ENCODE measurements at regions not wholly inside any gene's neighbourhood (a gene's known extent, or its start where the extent isn't known, plus 50 kb on each side); places are given as distances from the start of the nearest gene placed in this dataset.

DNA sequence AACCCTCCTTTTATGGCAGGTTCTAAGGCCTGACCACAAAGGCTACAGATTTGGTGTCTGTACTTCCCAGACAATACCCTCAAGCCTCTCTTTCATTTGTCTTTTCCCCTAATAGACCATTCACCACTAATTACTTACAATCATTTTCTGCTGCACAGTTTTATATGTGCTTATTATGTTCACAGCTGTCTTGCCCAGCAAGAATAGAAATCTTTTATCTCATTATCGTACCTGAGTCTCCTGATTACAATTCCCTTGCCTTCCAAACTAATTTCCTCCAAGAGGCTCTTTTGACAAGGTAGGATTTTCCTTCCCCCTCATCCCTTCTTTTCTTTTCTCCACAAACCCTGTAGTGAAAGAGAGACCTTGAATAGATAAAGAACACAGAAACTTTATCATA, 352.5 kb upstream of the FMR1 start:
- no peak overlapping the region for H3K9ac ChIP-seq
- no peak for TF ChIP-seq Cebpa-rat (IDR thresholded peaks at IDR 0.05)

DNA sequence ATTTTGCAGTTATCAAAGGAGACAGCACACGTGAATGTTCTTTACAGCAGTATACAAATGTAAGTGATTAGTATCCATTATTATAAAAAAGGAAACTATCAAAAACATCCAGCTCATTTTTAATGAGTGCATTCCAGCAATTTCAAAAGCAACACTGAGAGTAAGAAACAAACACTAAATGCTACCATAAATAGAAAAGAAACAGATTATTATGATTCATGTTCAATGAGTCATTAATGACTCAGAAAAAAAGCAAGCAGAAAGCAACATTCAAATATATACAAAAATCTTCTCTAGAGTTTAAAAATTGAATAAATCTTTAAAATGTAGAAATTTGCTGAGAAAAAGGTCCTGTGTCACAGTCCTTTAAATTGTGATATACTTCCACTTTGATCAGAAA, 346.5 kb upstream of the FMR1 start:
- no peak for TF ChIP-seq Cebpa-rat (IDR thresholded peaks at IDR 0.05)

More for the DNA sequence above, 352.5 kb upstream of the FMR1 start:
- Histone ChIP-seq H3K27ac (no peak overlapping the region), H3K4me1 (no peaks in the 10 kb centered on the region), H3K4me3 (no peak overlapping the region), H3K9me3 (no peaks in the 10 kb centered on the region), H3K27me3 (peaks cover 47% of the 10 kb centered on the region; the same call in 1 of the 2 replicates), H3K4me2 (no peak overlapping the region), H3K36me3 (no peaks in the 10 kb centered on the region), H4K20me1 (no peaks in the 10 kb centered on the region)

DNA sequence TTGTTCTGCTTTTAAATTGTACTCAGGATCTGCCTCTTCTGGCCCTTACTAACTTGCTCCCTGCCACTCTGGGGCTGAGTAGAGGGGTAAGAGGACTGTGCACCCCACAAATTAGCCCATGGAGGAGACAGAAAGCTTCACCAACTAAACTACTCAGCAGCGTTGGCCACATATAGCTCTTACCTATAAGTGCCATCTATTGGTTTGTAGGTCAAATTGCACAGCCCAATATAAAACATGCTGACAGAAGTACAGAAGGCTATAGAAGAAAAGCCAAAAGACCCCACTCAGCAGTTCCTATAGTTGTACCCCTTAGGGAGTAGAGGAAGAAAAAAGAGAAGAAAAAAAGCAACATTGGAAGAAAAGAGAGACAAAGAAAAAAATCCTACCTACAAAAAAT, 341.2 kb upstream of the FMR1 start:
- no peak for TF ChIP-seq Cebpa-rat (IDR thresholded peaks at IDR 0.05)
- no peaks in the 10 kb centered on the region for H3K36me3 ChIP-seq
- H3K4me1 ChIP-seq = no peaks in the 10 kb centered on the region
- H3K4me3 ChIP-seq = no peak overlapping the region
- H3K27ac ChIP-seq = no peak overlapping the region
- no peaks in the 10 kb centered on the region for H3K9me3 ChIP-seq
- H3K9ac ChIP-seq = no peak overlapping the region
- H3K27me3 ChIP-seq = peaks cover 56% of the 10 kb centered on the region
- no peaks in the 10 kb centered on the region for H4K20me1 ChIP-seq
- H3K4me2 ChIP-seq = no peak overlapping the region

More for the DNA sequence above, 346.5 kb upstream of the FMR1 start:
- Histone ChIP-seq H4K20me1 (no peaks in the 10 kb centered on the region), H3K9ac (no peak overlapping the region), H3K4me3 (no peak overlapping the region), H3K27me3 (peaks cover 29% of the 10 kb centered on the region), H3K9me3 (no peaks in the 10 kb centered on the region), H3K4me1 (no peaks in the 10 kb centered on the region), H3K4me2 (no peak overlapping the region), H3K36me3 (no peaks in the 10 kb centered on the region), H3K27ac (no peak overlapping the region)

- no peak overlapping the region for H3K27ac ChIP-seq
- TF ChIP-seq Cebpa-rat (IDR thresholded peaks at IDR 0.05) = no peak
- peaks cover 49% of the 10 kb centered on the region for H3K27me3 ChIP-seq
- H3K4me1 ChIP-seq = no peaks in the 10 kb centered on the region
- H4K20me1 ChIP-seq = no peaks in the 10 kb centered on the region
- no peaks in the 10 kb centered on the region for H3K36me3 ChIP-seq
- no peak overlapping the region for H3K4me3 ChIP-seq
- H3K4me2 ChIP-seq = no peak overlapping the region
- H3K9me3 ChIP-seq = no peaks in the 10 kb centered on the region
- H3K9ac ChIP-seq = no peak overlapping the region
Observed at GRCh38 chrX:147573266-147573665, 338.5 kb upstream of the FMR1 start.

GRCh38 chrX:147602176-147602696, 309.5 kb upstream of the FMR1 start:
- H3K4me3 ChIP-seq = no peak overlapping the region
- H4K20me1 ChIP-seq = no peaks in the 10 kb centered on the region
- no peak overlapping the region for H3K27ac ChIP-seq
- no peaks in the 10 kb centered on the region for H3K36me3 ChIP-seq
- H3K9me3 ChIP-seq = no peaks in the 10 kb centered on the region
- H3K9ac ChIP-seq = no peak overlapping the region
- no peak for TF ChIP-seq Cebpa-rat (IDR thresholded peaks at IDR 0.05)
- no peaks in the 10 kb centered on the region for H3K4me1 ChIP-seq
- no peak overlapping the region for H3K4me2 ChIP-seq
- peaks cover 61% of the 10 kb centered on the region for H3K27me3 ChIP-seq

DNA sequence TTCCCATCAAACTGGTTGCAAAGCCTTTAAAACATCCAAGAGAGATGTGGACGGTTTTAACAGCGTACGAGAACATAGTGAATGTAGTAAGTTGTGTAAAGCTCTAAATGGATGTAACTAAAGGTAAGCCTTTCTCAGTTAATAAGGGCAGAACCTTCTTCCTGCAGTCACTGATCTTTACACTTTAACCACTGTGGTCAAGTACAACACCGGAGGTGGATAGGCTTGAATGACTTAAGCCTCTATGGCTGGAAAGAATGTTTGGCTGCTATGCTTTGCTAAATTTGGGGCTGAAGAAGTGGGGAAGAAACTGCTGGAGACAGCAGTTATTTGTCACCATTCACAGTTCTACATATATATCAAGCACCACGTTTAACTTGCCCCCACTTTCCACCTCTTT, 285.1 kb upstream of the FMR1 start:
- H4K20me1 ChIP-seq = no peaks in the 10 kb centered on the region
- no peak overlapping the region for H3K4me2 ChIP-seq
- no peaks in the 10 kb centered on the region for H3K36me3 ChIP-seq
- H3K27me3 ChIP-seq = peaks cover 71% of the 10 kb centered on the region
- H3K4me1 ChIP-seq = no peaks in the 10 kb centered on the region
- H3K27ac ChIP-seq = no peak overlapping the region
- TF ChIP-seq Cebpa-rat (IDR thresholded peaks at IDR 0.05) = no peak
- H3K9me3 ChIP-seq = no peaks in the 10 kb centered on the region
- H3K4me3 ChIP-seq = no peak overlapping the region
- no peak overlapping the region for H3K9ac ChIP-seq

DNA sequence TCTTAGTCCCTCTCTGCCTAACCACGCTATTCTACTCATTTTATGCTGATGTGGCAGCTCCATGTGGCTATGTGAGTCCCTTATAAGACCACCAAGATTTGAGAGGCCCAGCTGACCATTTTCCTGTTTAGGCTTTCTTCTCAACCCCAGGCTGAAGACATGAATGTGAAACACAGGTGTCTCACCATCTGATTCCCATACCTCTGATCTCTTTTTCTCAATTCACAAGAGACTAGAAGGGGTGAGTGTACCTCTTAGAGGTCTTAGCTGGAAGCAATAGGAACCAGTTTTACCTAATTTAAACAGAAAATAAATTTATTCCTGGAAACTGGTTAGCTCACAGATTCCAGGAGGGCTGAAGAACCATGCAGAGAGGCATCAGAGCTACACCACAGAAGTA, 276.5 kb upstream of the FMR1 start:
- no peak overlapping the region for H3K4me3 ChIP-seq
- no peaks in the 10 kb centered on the region for H4K20me1 ChIP-seq
- H3K9me3 ChIP-seq = peaks cover 14% of the 10 kb centered on the region
- peaks cover 74% of the 10 kb centered on the region for H3K27me3 ChIP-seq
- H3K4me2 ChIP-seq = no peak overlapping the region
- H3K4me1 ChIP-seq = no peaks in the 10 kb centered on the region
- H3K27ac ChIP-seq = no peak overlapping the region
- H3K9ac ChIP-seq = no peak overlapping the region
- no peaks in the 10 kb centered on the region for H3K36me3 ChIP-seq
- TF ChIP-seq Cebpa-rat (IDR thresholded peaks at IDR 0.05) = no peak

GRCh38 chrX:147637190-147637589, 274.5 kb upstream of the FMR1 start:
- peaks cover 56% of the 10 kb centered on the region for H3K27me3 ChIP-seq
- H4K20me1 ChIP-seq = no peaks in the 10 kb centered on the region
- no peak for TF ChIP-seq Cebpa-rat (IDR thresholded peaks at IDR 0.05)
- H3K9me3 ChIP-seq = peaks cover 14% of the 10 kb centered on the region
- H3K4me1 ChIP-seq = no peaks in the 10 kb centered on the region
- no peak overlapping the region for H3K9ac ChIP-seq
- no peak overlapping the region for H3K27ac ChIP-seq
- no peak overlapping the region for H3K4me2 ChIP-seq
- H3K36me3 ChIP-seq = no peaks in the 10 kb centered on the region
- no peak overlapping the region for H3K4me3 ChIP-seq

GRCh38 chrX:147646949-147647723, 264.6 kb upstream of the FMR1 start:
- H3K4me3 ChIP-seq = no peak overlapping the region
- H3K9ac ChIP-seq = no peak overlapping the region
- H3K27me3 ChIP-seq = peaks cover 31% of the 10 kb centered on the region
- H3K4me1 ChIP-seq = no peaks in the 10 kb centered on the region
- H3K27ac ChIP-seq = no peak overlapping the region
- H4K20me1 ChIP-seq = no peaks in the 10 kb centered on the region
- peaks cover 5% of the 10 kb centered on the region; the same call in 1 of the 2 replicates for H3K9me3 ChIP-seq
- TF ChIP-seq Cebpa-rat (IDR thresholded peaks at IDR 0.05) = no peak
- no peaks in the 10 kb centered on the region for H3K36me3 ChIP-seq
- no peak overlapping the region for H3K4me2 ChIP-seq

GRCh38 chrX:147675819-147676218, 235.9 kb upstream of the FMR1 start:
- no peak for TF ChIP-seq Cebpa-rat (IDR thresholded peaks at IDR 0.05)
- Histone ChIP-seq H3K36me3 (no peaks in the 10 kb centered on the region), H3K9ac (no peak overlapping the region), H3K4me2 (no peak overlapping the region), H3K27me3 (peaks cover 66% of the 10 kb centered on the region), H3K4me1 (no peaks in the 10 kb centered on the region), H4K20me1 (no peaks in the 10 kb centered on the region), H3K4me3 (no peak overlapping the region), H3K27ac (no peak overlapping the region), H3K9me3 (no peaks in the 10 kb centered on the region)

Data from BLaER1 (cell line).